PC-3 (cell line): ENCODE measurements at regions not wholly inside any gene's neighbourhood (a gene's known extent, or its start where the extent isn't known, plus 50 kb on each side); places are given as distances from the start of the nearest gene placed in this dataset.
"Not testable (repeated sequence)": the region's sequence is repeated elsewhere in the genome, so short reads cannot be mapped to it uniquely, and the experiment has no call there.

Experiments
- ATAC-seq: fragments of 200-7000 bp; cut with Tn5 transposase; 2 replicates; pipeline ENCODE4 v1.9.1; 2020; ENCODE audit warnings: mild to moderate bottlenecking, moderate library complexity
- BruUV-seq: library from RNA; stranded (reverse); fragments of 400-500 nt; replicated peaks from 2 replicates; lab custom pipeline; 2021; lab: Mats Ljungman, UMichigan
- CTCF ChIA-PET: fragments of 300-600 bp; sonication (Branson Sonifier 250); formaldehyde crosslinking; loops from one replicate; lab custom pipeline; 2022; ENCODE audit warnings: antibody characterized with exemption; lab: Charles Lee
- POLR2A ChIA-PET: fragments of 300-600 bp; sonication (Branson Sonifier 250); formaldehyde crosslinking; loops from one replicate; lab custom pipeline; 2022; ENCODE audit warnings: antibody characterized with exemption; ENCODE audit not compliant: unreplicated experiment; lab: Charles Lee
- DNase-seq: peaks from one replicate; pipeline ENCODE4 v3.0.0-alpha.2; 2015
- H2AFZ ChIP-seq: fragments of 300-600 bp; sonication (generic); 2 replicates; pipeline ENCODE4 v1.6.0; 2016; ENCODE audit warnings: antibody characterized with exemption, low read length
- H3F3A ChIP-seq: fragments of 300-600 bp; sonication (generic); one replicate; pipeline ENCODE4 v1.6.0; 2017; ENCODE audit warnings: antibody characterized with exemption, low read length, control low read depth, mild to moderate bottlenecking; ENCODE audit not compliant: unreplicated experiment
- H3K27ac ChIP-seq: fragments of 300-600 bp; sonication (generic); 2 replicates; pipeline ENCODE4 v1.5.1; 2016; ENCODE audit warnings: mild to moderate bottlenecking, low read length
- H3K27me3 ChIP-seq: fragments of 300-600 bp; sonication (generic); 2 replicates; pipeline ENCODE4 v1.6.1; 2016; ENCODE audit warnings: low read length, mixed read lengths
- H3K36me3 ChIP-seq: fragments of 300-600 bp; sonication (generic); 2 replicates; pipeline ENCODE4 v1.6.1; 2016; ENCODE audit warnings: low read depth, mixed run types, low read length, mixed read lengths
- H3K4me1 ChIP-seq: fragments of 300-600 bp; sonication (generic); 2 replicates; pipeline ENCODE4 v1.5.1; 2016; ENCODE audit warnings: low read length; ENCODE audit not compliant: insufficient read depth
- H3K4me2 ChIP-seq: fragments of 300-600 bp; sonication (generic); 2 replicates; pipeline ENCODE4 v1.6.0; 2016; ENCODE audit warnings: low read length
- H3K4me3 ChIP-seq: fragments of 300-600 bp; sonication (generic); 2 replicates; pipeline ENCODE4 v1.5.1; 2016; ENCODE audit warnings: mild to moderate bottlenecking, low read length, mixed read lengths
- H3K79me2 ChIP-seq: fragments of 300-600 bp; sonication (generic); 2 replicates; pipeline ENCODE4 v1.6.1; 2017; ENCODE audit warnings: low read length, mixed read lengths
- H3K9ac ChIP-seq: fragments of 300-600 bp; sonication (generic); 2 replicates; pipeline ENCODE4 v1.6.0; 2016; ENCODE audit warnings: mild to moderate bottlenecking, low read length
- H3K9me2 ChIP-seq: fragments of 300-600 bp; sonication (generic); replicated peaks from 2 replicates; pipeline ENCODE4 v1.6.1; 2016; ENCODE audit warnings: mixed run types, low read length, mixed read lengths
- H3K9me3 ChIP-seq: fragments of 300-600 bp; sonication (generic); 2 replicates; pipeline ENCODE4 v1.6.1; 2016; ENCODE audit warnings: low read length, mixed read lengths
- H4K20me1 ChIP-seq: fragments of 300-600 bp; sonication (generic); 2 replicates; pipeline ENCODE4 v1.6.1; 2016; ENCODE audit warnings: low read length, mixed read lengths
- CTCF ChIP-seq: fragments of 300-600 bp; sonication (generic); conservative IDR thresholded peaks from 2 replicates; pipeline ENCODE4 v1.5.1; 2017; ENCODE audit warnings: antibody characterized with exemption, low read depth, mild to moderate bottlenecking, low read length
- EZH2 ChIP-seq: fragments of 300-600 bp; sonication (generic); IDR thresholded peaks from one replicate; pipeline ENCODE4 v1.6.1; 2017; ENCODE audit warnings: antibody characterized with exemption, mild to moderate bottlenecking, low read length; ENCODE audit not compliant: unreplicated experiment
- EZH2phosphoT487 ChIP-seq: fragments of 300-600 bp; sonication (generic); IDR thresholded peaks from 2 replicates; pipeline ENCODE4 v1.6.1; 2018; ENCODE audit warnings: mild to moderate bottlenecking, antibody characterized with exemption, low read length, borderline replicate concordance
- intact Hi-C: fragments of 100-400 bp; cut with micrococcal nuclease; formaldehyde crosslinking; loops from 2 replicates; pipeline ENCODE4 v1.9.0; 2023

- H3K4me2 ChIP-seq, H4K20me1 ChIP-seq, H3K27me3 ChIP-seq, H3K4me3 ChIP-seq, H3K9me2 ChIP-seq, H3K27ac ChIP-seq, BruUV-seq, DNase-seq, H3K9me3 ChIP-seq, H2AFZ ChIP-seq, intact Hi-C loops, POLR2A ChIA-PET, H3K79me2 ChIP-seq, H3K9ac ChIP-seq, ATAC-seq, H3K36me3 ChIP-seq, H3K4me1 ChIP-seq, H3F3A ChIP-seq, CTCF ChIA-PET: not testable (repeated sequence)
These were observed 199.8 kb upstream of the PRSS16 start for GRCh38 chr6:27047725-27048124.

DNA sequence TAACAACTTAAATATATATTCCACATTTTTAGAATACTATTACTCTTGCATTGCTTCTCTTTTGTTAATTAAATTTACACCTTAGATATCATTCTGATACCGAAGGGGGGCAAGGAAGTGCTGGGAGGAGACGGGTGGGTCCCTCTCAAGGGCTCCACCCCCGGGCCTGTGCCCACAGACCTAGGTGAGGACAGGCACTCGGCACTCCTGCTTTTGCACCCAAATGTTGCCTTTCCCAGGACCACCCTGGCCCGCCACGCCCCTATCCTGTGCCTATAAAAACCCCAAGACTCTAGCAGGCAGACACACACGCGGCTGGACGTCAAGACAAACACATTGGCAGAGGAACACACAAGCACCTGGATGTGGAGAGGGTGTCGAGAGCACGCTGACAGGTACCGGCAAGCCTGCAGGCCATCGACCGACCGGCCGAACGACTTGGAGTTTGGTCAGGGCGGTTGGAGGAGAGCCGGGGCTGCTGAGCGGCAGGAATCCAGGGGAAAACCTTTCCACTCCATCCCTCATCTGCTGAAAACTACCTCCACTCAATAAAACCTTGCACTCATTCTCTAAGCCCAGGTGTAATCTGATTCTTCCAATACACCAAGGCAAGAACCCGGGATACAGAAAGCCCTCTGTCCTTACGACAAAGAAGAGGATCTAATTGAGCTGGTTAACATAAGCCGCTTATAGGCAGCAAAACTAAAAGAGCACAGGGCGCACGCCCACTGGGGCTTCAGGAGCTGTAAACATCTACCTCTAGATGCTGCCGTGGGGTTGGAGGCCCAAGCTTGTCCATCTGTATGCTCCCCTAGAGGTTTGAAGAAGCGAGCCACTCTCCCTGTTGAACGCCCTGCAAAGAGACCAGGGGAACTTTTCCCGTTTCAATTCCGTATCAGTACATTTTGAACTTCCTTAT lies 197.4 kb upstream of the PRSS16 start:
- H3K9me3 ChIP-seq = no peaks in the 10 kb centered on the region
- H3K4me3 ChIP-seq = no peak overlapping the region
- ChIA-PET CTCF (no interaction called here), POLR2A (no interaction called here)
- TF ChIP-seq CTCF (no peak), EZH2 (no peak), EZH2phosphoT487 (no peak)
- H2AFZ ChIP-seq = no peak overlapping the region
- no peak overlapping the region for H3K9ac ChIP-seq
- H3K4me1 ChIP-seq = no peaks in the 10 kb centered on the region
- no peak overlapping the region for H3K4me2 ChIP-seq
- BruUV-seq = no TSS peak
- no peaks in the 10 kb centered on the region for H3K79me2 ChIP-seq
- intact Hi-C loops = no loop called here
- H3K9me2 ChIP-seq = no peaks in the 10 kb centered on the region
- no peaks in the 10 kb centered on the region for H4K20me1 ChIP-seq
- H3K27me3 ChIP-seq = no peaks in the 10 kb centered on the region
- H3K36me3 ChIP-seq = no peaks in the 10 kb centered on the region
- no peak overlapping the region for H3K27ac ChIP-seq
- DNase-seq = no peak
- H3F3A ChIP-seq = no peaks in the 10 kb centered on the region
- ATAC-seq = no peak

DNA sequence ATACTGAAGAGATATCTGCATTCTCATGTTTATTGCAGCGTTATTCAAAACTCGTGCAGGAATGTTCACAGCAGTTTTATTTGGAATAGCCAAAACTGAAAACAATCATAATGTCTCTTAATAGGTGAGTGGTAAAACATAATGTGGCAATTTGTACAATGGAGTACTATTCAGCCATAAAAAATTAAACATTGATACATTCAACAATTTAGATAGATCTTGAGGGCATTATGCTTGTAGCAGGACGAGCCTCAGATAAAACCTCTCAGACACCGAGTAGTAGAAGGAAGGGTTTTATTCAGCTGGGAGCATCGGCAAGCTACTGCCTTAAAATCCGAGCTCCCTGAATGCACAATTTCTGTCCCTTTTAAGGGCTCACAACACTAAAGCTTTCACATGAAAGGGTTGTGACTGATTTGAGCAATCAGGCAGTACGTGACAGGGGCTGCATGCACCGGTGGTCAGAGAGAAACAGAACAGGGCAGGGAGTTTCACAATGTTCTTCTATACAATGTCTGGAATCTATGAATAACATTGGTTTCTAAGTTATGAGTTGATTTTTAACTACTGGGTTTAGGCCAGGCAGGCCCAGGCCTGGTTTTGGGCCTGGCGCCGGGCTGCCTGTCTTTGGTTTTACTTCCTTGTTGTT lies 195.3 kb upstream of the PRSS16 start:
- H3K4me2 ChIP-seq, ATAC-seq, BruUV-seq, H3K27me3 ChIP-seq, H3K79me2 ChIP-seq, DNase-seq, POLR2A ChIA-PET, H3K9me2 ChIP-seq, H3K4me1 ChIP-seq, H2AFZ ChIP-seq, H4K20me1 ChIP-seq, intact Hi-C loops, H3K4me3 ChIP-seq, H3K36me3 ChIP-seq, H3F3A ChIP-seq, CTCF ChIA-PET, H3K9me3 ChIP-seq, H3K27ac ChIP-seq, H3K9ac ChIP-seq: not testable (repeated sequence)
